ENCODE measurements at regions not wholly inside any gene's neighbourhood (a gene's known extent, or its start where the extent isn't known, plus 50 kb on each side); places are given as distances from the start of the nearest gene placed in this dataset.

DNA sequence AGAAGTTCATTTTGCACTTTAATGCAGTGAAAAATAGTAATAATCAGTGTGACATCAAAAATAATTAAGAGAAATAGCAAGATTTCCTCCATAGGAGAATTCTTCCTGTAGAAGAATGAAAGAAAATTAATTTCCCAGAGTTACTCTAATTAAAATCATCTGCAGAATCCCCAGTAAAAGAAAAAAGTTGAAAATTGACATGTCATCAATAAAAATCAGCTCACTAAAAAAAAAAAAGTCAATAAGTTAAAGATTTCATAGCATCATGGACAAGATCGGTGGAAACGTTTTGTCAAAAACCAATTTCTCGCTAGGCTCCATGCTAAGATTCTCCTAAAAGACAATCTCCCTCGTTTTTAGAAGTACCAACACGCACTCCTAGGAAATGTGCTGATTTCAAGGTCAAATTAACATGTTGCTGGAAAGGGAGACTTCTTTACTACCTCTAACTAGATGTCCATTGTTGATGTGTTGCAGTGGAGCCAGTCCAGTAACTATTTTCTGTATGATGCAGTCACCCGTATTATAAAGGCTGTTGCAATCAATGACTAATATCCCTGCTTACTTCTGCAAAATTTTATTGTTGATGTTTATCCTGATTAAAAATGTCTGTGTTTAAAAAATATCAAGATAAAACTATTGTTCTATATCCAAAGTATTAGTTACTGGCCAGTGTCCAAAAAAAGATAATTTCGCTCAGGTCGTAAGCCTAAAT lies 591.9 kb upstream of the MGMT start:
- no peak for DNase-seq (ENCODE audit: low read depth in 2 of 3, low spot score in 2 of 3)

DNA sequence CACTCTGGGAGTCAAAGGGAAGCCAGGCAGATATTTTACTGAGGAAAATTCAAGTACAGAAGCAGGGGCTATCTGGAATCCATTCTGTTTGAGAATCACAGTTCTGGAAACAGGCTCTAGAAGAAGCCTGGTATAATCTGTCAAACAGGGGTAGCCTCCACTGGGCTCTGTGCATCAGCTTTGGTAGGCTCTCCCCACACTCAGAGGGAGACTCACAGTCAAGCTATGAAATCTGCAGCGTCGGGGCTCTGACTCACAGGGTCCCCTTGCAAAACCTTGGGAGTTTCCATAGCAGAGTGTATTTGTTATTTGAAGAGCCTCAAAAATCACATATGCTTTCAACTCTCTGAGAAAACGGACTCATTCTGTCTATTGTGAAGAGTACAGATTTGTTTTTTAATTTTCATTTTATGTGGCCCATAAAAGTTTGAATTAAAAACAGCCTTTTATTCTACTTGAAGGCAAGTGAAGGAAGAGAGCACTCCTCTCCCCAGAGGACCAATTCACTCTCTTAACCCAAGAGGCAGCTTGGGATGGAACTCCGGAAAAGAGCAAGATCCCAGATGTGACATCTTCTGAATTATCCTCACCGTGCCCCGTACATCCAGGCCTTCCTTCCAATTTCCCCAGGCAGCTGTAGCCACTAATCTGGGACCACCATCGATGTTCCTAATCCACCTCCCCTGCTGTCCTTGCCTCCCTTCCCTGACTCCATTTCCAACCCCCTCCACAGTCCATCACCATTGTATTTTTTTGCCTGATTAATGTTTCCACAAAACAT lies 590.9 kb upstream of the MGMT start:
- no peak for DNase-seq (ENCODE audit: low read depth in 2 of 3, low spot score in 2 of 3)

DNA sequence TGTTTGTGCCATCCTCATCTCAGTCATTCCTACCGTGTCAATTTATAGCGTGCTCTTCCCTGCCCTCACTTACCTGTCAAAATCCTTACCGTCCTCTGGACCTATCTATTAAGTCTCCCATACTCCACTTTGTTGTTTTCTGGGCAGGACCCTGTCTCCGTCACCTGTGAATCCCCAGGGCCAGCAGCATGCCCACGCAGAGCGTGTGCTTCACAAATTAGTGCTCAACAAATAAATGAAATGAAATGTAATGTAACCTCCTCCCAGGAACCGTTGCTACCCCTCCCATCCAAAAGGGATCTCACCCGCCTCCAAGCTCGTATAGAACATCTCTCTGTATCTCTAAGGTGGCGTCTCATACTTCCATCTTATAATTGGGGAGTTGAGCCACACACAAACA lies 589.9 kb upstream of the MGMT start:
- DNase-seq (ENCODE audit: low read depth in 2 of 3, low spot score in 2 of 3), result no peak

DNA sequence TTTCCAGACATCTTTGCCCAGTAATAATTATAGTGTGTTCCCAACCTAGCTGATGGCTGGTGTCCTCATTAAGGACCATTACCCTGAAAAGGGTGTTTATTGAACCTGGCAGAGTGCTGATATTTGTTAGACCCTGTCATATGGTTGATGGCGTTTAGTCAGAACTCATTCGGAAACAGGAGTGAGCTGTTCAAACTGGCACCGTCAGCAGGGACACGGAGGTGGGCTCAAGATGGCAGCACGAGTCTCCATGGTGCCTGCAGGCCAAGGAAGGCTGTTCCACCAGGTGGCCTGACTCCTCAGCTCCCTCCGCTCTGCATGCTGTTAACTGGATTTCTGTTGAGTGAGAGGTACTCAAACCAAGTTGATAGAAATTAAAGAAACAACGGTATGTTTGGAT lies 589.1 kb upstream of the MGMT start:
- DNase-seq (ENCODE audit: low read depth in 2 of 3, low spot score in 2 of 3), result no peak

DNA sequence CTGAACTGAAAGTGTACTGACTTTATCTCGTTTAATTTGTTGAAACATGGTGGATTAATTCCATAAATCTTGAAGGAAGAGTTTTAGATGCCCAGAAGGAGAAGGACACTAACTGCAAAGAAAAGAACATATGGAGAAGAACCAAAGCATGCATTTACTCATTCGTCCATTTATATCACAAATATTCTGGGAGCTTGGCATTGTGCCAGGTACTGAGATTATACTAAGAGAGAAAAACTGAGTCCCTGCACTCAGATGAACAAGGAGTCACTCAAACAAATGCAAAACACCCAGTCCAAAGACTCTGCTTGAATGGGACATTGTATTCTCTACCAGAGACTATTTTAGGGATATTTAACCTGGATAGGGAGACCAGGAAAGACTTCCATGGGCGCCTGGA lies 588.0 kb upstream of the MGMT start:
- no peak for DNase-seq (ENCODE audit: low read depth in 2 of 3, low spot score in 2 of 3)

DNA sequence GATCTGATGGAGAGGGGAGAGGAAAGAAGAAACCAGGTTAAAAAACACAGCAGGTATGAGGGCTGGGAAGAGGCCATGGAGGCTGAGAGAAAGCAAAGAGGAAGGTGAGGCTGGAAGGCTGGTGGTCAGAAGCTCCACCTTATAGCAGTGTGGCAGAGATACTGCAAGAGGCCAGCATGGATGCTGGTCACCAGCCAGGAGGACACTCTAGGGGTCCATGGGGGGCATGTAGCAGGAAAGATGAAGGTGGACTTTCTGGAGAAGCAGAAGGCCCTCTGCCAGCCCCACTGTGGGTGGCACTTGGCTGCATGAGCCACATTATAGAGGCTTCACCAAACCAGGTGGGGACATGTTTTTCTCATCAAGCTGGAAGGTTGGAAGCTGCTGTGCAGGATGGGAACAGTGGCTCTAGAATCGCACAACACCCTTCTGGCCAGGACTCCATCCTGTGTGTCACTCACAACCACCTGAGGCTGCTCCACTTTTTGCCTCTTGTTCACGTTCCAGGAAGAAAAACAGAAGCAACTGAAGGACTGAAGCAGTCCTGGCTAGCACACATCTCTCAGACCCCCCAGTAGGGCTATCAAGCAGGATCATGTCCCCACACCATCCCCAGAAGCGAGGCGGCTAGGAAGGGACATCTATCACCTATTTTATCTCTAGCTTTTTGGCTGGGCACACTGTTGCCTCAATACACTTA lies 587.5 kb upstream of the MGMT start:
- no peak for DNase-seq (ENCODE audit: low read depth in 2 of 3, low spot score in 2 of 3)

DNA sequence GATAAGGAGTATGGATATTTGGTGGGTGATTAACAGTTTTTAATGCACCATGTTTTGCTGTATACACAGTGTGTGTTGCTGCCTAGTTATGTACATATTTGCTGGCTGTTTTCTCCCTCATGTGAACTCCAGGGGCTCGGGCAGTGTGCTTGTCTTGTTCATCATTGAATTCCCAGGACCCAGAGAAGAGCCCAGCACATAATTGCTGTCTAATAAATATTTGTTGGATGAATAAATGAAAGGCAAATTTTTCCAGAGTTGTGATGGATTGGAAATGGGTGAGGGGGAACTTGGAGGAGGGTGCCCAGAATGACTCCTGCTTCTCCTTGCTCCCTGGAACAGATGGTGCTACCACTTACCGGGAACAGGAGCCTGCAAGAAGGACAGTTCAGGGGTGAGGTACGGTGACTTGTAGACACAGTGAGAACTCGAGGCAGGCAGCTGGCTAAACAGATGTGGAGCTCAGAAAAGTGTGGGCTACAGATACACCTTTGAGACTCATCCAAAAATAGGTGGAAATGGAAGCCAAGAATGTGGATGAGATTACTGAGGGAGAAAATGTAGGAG lies 586.8 kb upstream of the MGMT start:
- no peak for DNase-seq (ENCODE audit: low read depth in 2 of 3, low spot score in 2 of 3)

DNA sequence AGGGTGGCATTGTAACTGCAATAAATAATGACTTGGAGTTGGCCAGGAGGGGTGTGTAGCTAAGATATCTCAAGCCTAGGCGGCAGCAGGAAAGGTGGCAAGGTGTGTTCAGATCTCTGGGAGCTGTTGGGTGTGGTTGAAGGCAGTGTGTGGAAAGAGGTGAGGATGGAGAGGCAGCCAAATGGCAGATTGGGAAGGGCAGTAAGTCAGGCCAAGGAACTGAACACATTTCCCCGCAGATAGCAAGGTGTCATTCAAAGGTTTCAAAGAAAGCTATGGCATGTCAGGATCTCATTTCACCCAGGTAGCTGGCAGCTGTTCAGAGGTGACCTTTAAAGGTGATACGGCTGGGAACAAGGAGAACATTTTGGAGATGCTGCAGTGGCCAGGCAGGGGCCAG lies 586.0 kb upstream of the MGMT start:
- DNase-seq (ENCODE audit: low read depth in 2 of 3, low spot score in 2 of 3), result no peak

DNA sequence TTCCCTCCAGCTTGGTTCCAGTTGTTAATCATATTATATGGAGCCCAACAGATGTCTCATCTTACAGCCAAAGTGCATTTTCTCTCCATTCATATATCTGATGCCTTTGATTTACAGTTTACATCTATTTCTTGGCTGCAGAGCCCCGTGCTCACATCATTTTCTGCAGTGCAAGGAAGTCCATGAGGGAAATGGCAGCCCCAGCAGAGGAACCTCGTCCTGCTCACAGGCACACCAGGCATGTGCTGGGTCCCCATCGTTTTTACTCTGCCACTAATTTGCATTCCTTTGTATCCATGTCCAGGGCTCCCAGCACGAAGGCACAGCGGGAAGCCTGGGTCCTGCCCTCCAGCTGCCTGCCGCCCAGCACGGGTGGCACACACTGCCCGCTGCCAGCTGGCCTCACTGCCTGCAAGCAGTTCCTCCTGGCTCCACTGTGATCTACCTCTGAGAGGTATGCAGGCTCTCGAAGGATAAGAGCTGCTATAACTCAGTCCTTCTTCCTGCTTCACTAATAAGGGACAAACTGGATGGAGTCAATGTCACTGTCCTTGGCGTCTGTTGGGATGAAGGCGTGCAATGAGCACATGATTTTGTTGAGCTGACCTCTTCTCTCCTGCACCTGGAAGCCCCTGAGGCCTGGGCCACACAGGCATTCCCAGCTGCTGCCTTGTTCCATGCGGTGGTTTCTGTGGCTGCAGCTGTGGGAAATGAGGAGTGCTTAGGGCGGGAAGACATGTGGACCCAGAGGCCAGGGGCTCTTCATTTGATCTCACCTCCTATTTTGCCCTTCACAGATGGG lies 583.6 kb upstream of the MGMT start:
- DNase-seq (ENCODE audit: low read depth in 2 of 3, low spot score in 2 of 3), result no peak

DNA sequence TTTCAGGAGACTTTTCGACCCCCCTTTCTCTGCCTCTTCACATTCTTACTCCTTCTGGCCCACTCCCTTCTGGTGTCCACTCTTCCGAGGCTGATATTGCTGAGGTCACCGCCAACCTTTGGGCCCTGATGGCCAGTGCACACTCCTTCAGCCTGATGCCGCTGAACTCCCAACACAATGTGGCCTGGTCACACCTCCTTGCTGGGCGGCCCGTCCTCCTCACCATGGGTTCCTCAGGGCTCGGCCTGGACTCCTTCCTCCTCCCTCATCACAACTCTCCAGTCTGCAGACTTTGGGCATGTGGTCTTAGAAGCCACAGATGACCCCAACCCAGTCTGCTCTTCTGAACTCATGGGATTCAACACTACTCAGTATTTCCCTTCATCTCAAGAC lies 583.0 kb upstream of the MGMT start:
- no peak for DNase-seq (ENCODE audit: low read depth in 2 of 3, low spot score in 2 of 3)

DNA sequence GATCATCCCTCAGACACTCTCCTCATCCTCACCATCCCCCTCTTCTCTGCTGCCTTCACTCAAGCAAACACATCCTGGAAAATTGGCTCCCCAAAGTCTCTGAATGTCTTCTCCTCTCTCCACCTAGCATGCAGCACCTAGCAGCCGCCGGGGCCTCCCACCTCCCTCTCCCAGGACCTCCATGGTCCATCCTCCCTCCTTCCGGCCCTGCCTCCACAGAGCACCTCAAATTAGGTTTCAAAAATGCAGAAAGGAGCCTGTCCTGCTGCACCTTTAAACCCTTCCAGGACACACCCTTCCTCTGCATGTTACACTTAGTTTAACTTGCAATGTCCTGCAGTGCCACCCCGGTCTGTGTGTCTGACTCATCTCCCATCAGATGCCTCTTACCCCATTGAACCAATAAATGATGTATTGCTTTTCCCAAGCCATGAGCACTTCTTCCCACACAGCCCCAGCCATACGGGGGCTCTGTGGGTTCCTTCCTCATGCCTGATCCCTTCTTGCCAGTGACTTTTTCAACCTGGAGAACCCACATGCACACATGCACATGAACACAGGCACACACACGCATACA lies 582.5 kb upstream of the MGMT start:
- DNase-seq (ENCODE audit: low read depth in 2 of 3, low spot score in 2 of 3), result no peak

DNA sequence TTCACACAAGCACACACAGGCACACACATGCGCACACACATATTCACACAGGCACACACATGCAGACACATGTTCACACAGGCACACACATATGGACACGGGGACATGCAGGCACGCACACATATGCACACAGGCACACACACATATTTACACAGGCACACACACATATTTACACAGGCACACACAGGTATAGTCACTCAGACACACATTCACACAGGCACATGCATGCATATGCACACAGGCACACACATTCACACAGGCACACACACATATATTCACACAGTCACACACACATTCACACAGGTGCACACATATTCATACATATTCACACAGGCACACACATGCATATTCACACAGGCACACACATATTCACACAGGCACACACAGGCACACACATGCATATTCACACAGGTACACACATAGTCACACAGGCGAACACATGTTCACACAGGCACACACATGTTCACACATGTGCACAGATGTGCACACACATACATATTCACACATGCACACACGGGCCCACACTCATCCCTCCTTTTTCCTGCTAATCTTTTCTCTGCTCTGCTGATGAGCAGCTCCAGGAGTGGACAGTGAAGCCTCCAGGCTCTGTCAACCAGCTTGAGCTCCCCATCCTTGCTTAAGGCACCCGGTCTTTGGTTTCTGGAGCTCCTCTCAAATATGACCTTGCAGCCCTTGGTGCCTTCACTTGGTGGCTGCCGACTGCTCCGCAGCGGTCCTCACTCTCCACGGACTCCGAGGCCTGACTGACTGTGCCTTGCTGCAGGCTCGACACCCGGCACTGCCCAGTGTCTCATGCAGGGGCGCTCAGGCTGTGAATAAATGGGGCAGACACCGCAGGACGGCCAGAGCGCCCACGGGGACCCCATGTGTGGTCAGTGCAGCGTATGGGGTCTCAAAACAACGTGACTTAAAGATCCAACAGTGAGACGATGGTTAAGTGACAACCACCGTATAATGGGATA lies 581.2 kb upstream of the MGMT start:
- DNase-seq (ENCODE audit: low read depth in 2 of 3, low spot score in 2 of 3), result no peak

DNA sequence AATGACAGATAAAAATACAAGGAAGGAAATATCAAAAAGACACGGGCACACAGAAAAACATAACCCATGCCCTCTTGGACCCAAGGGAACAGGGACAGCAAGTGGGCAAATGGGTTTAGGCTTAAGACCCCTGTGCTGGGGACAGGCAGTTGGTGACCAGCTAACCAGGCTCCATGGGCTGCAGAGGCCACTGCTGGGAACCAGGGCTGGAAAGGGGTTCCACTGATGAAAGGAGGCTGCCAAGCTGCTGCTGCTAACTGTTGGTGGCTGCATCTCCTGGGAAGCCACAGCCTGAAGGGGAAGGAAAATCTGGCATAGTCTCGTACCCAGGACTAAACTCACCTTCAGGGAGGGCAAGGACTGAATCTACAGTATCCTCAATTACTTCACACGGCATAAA lies 579.2 kb upstream of the MGMT start:
- no peak for DNase-seq (ENCODE audit: low read depth in 2 of 3, low spot score in 2 of 3)

DNA sequence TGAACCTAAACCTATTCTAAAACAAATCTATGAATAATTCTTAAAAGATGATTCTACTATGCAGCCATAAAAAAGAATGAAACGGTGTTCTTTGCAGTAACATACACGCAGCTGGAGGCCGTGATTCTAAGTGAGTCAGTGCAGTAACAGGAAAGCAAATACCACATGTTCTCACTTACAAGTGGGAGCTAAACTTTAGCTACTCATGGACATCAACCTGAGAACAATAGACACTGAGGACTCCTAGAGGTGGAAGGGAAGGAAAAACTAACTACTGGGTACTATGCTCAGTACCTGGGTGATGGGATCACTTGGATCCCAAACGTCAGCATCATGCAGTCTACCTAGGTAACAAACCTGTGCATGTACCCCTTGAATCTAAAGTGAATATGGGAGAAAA lies 575.0 kb upstream of the MGMT start:
- DNase-seq (ENCODE audit: low read depth in 2 of 3, low spot score in 2 of 3), result no peak

DNA sequence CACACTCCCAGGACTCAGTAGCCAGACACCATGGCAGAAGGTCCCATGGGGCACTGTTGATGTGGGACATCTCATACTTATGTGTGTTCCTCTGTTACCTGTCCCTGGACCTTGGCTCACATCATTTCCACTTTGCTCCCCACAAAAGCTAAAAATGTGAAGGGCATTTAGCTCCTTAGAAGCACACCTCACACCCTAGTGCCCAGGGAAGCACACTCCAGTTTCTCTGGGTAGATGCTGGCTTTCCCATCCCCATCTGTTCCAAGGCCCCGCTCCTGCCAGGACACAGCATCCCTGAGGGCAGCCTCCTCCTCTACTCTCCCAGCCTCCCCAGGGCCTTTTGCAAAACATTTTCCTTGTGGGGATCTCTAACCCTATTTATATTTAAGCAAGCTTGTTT lies 572.4 kb upstream of the MGMT start:
- DNase-seq (ENCODE audit: low read depth in 2 of 3, low spot score in 2 of 3), result no peak

DNA sequence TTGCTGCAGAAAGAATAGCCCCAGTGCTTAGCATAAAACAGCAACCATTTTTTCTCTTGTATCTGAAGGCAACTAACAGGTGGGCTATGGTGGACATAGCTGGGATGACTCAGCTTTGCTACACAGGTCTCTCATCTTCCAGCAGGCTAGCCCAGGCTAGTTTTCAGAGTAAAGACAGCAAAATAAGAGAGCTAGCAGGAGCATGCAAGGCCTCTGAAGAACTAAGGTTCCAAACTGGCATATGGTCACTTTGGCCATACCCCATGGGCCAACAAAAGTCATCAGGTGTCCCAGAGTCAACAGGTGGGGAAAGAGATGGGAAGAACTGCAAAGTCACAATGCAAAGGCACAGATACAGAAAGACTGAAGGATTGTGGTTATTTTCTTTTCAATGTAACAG lies 571.6 kb upstream of the MGMT start:
- DNase-seq (ENCODE audit: low read depth in 2 of 3, low spot score in 2 of 3), result no peak

DNA sequence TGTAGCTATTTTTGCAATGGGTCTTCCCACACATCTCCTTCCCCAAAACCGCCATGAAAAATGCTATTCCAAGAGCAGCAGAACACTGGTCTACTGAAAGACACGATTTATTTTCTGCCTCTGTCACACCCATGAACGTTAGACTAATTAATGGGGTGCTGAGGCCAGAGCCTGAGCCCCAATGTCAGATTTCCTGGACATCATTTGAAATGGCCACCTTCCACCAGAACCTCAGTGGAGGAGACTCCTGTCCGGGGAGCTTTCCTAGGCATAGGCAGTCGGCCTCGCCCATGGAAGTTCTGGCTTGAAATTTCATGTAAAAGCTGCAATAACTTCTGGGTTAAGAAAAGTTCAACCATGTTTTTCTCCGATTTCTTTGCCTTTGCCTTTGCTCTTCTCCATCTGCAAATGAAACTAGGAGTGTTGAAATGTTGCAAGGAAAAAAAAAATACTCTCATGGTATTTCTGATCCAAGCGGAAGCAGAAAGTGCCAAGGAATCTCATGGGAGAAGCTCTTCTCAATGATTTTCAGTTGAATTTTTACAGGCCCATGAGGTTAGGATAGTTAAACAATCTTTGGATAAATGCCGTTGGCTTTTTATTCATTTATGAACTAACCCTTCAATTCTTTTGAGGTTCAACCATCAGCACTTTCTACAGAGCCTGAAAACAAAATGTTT lies 570.8 kb upstream of the MGMT start:
- DNase-seq (ENCODE audit: low read depth in 2 of 3, low spot score in 2 of 3), result no peak

DNA sequence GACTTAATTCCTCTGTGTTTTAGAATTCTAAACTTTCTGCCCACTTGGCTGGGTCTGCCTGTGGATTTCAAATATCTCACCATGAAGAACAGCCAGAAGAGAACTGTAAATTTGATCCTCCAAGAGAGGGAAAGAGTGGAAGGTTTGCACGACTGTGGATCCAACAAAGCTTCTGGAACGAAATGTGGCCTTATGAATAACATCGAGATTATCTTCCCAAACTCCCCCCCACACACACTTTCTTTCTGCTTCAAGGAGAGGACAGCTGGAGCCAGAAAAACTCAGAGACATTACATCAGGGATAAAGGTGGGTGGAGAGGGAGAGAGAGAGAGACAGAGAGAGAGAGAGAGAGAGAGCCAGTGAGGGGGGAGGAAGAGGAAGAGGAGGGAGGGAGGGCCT lies 570.1 kb upstream of the MGMT start:
- DNase-seq (ENCODE audit: low read depth in 2 of 3, low spot score in 2 of 3), result no peak
